Left lobe of liver (tissue), 2 donors: ENCODE measurements at regions not wholly inside any gene's neighbourhood (a gene's known extent, or its start where the extent isn't known, plus 50 kb on each side); places are given as distances from the start of the nearest gene placed in this dataset.
"Not testable (repeated sequence)": the region's sequence is repeated elsewhere in the genome, so short reads cannot be mapped to it uniquely, and the experiment has no call there.

ENCODE experiments used
- ATAC-seq: fragments of 200-7000 bp; cut with Tn5 transposase; one replicate; pipeline ENCODE4 v1.9.1; 2020; ENCODE audit warnings: mild to moderate bottlenecking, moderate library complexity
- DNase-seq: peaks from one replicate; pipeline ENCODE4 v3.0.0-alpha.2; 2020; ENCODE audit warnings: low spot score
- donor health status: DM: no; HTN: no; CAD: no; lungs with moderate emphysema.
- donor health status: DM: no; HTN: yes; CAD: no.

DNA sequence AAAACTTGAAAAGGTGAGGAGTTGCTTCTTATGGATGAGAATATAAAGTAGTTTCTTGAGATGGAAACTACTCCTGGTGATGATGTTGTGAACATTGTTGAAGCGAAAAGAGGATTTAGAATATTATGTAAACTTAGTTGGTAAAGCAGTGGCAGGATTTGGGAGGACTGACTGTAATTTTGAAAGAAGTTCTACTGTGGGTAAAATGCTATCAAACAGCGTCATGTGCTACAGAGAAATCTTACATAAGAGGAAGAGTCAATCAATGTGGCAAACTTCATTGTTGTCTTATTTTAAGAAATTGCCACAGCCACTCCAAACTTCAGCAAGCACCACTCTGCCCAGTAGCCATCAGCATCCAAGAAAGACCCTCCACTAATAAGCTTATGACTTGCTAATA, 112.9 kb upstream of the ZEB2 start:
- DNase-seq, result no peak
- no peak for ATAC-seq

DNA sequence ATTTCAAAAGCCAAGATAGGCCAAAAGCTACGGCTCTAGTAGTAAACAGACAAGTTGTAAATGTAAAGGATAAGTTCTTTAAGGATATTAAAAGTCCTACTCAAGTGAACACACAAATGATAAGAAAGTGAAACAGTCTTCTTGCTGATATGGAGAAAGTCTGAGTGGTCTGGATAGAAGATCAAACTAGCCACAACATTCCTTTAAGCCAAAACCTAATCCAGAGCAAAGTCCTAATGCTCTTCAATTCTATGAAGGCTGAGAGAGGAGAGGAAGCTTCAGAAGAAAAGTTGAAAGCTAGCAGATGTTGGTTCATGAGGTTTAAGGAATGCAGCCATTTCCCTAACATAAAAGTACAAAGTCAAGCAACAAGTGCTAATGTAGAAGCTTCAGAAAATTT, 111.7 kb upstream of the ZEB2 start:
- no peak for DNase-seq
- ATAC-seq, result no peak

DNA sequence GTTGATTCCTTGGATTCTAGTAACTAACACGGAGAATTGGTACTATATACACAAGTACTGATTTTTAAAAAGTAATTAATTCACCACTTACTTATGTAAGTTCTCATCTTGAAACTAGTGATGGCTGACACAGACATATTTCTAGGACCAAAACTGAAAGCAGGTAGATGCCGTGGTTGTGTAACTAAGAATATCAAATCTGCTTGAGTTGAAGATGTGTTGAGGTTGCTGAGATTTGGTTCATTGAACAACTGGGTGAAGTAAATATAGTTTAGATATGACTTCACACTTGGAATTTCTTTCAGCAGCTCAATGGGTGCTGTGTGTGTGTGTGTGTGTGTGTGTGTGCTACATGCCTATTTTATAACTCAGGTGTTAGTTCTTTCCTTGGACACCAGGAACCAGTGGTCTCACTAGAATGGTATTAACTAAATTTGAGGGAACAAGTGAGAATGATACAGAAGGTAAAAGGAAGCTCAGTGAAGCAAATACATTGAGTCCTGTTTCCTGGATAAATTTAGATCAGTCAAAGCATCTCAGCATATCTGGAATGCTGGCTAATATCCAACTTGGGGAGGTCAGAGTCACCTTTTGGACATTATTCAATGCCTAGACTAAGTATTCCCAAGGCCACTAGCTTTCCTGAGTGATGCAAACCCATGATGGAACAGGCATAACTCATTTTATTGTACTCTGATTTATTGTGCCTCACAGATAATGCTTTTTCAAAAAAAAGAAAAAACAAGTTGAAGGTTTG, 110.7 kb upstream of the ZEB2 start:
- DNase-seq (no peak), ATAC-seq (no peak)

DNA sequence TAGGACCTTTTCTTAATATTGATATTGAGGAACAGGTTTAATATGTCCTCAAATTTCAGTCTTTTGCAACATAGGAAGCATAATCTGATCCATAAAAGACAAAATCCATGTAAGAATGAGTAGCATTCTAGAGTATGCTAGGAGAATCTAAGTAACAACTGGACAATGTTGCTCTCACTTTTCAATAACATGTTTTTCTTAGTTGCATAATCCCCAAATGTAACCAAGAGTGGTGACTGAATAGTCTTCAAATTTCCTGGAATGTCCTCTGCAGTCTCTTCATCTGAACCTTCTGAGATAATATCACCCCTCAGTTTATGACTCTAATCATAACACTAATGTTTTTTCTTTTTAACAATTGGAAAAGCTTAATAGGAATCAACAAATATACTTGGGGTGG, 110.0 kb upstream of the ZEB2 start:
- ATAC-seq, result no peak

DNA sequence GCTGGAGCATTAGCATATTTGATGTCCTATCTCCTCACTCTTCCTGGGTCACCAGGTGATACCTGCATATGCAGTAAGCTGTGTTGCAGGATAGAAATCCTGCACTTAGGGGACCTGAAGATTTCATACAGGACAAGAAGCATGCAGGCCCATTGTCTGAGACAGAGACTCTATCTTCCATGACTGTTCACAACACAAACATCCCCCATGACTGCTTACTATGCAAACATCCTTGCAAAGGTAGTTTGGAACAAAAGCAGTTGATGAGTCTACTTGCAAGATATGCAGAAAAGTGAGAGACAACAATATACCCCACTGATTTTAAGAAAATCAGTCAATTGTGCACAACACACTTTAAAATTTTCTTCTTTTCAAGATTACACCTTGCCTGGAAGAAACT, 108.6 kb upstream of the ZEB2 start:
- DNase-seq (no peak), ATAC-seq (no peak)

More for the DNA sequence above, 110.0 kb upstream of the ZEB2 start:
- DNase-seq, result no peak

DNA sequence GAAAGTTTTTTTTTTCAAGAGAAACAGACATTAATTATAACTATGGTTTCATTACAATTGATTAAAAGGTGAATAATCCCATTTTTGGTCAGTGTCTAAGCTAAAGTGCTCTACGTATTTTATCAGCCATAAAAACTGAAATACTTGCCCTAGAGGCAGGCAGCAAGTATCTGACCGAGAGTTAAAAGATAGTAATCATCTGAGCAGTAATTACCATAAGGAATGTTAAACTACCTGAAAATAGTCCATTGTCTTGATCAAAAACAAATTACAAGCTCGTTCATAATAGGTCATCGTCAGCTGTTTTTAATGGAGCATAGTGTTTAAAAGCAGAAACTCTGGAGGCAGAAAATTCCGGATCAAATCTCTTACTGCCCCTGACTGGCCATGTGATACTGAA, 105.7 kb upstream of the ZEB2 start:
- DNase-seq (no peak), ATAC-seq (no peak)

DNA sequence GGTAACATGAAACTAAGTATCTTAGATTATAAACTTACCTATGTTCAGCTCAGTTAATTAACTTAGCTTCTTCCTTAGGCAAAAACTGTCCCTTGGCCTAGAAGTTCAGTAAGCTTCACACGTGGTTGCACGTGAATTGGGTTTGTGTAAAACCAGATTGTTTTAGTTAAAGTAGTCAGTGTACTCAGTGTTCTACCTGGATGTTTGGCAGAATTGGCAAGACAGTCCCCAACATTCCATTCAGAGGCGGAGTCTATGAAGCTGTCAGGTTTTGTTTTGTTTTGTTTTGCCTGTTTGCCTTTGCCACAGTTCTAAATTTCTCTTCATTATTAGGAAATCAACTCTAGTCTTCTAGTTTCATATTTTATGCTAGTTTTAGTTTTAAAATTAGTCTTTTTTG, 105.3 kb upstream of the ZEB2 start:
- DNase-seq, result no peak
- ATAC-seq, result no peak

DNA sequence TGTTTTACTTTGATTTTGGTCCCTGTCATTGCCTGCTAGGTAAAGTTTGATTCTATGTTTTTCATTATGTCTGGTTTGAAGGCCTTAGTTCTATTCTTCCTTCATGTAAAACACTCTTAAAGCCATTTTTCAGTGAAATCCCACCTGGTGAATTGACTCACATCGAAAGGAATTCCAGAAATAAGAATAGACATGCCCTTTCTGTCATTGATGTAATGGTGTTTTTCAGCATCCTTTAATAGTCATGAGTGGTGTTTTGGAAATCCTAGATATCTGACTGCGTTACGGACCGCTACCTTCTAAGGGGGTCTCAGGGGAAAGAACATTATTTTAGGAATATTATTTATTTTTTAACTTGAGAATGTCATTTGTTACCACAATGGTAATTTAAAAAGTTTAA, 104.5 kb upstream of the ZEB2 start:
- no peak for DNase-seq

DNA sequence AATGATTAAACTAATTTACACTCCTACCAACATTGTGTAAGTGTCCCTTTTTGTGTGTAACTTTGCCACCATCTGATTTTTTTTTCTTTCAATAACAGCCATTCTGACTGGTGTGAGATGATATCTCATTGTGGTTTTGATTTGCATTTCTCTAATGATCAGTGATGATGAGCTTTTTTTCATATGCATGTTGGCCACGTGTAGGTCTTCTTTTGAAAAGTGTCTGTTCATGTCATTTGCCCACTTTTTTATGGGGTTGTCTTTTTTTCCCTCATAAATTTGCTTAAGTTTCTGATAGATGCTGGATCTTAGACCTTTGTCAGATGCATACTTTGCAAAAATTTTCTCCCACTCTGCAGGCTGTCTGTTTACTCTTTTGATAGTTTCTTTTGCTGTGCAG, 102.5 kb upstream of the ZEB2 start:
- not testable (repeated sequence) for ATAC-seq, DNase-seq

More for the DNA sequence above, 104.5 kb upstream of the ZEB2 start:
- no peak for ATAC-seq

DNA sequence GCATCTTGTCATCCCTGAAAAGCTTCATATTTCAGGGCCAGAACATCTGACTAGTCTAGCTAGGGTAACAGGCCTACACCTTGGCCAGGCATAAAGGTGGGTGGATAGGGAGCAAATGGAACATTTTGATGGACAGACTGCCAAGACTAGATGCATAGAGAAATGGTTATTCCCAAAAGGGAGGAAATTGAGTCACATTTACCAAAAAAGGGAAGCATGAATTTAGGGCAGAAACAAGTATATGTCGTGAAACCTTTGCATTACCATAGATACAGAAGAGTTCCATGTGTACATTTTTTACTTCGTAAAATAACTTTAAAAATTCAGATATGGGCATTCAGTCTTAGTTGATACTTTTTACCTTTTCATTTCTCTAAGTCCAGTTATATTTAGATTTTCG, 101.3 kb upstream of the ZEB2 start:
- DNase-seq (no peak), ATAC-seq (no peak)

DNA sequence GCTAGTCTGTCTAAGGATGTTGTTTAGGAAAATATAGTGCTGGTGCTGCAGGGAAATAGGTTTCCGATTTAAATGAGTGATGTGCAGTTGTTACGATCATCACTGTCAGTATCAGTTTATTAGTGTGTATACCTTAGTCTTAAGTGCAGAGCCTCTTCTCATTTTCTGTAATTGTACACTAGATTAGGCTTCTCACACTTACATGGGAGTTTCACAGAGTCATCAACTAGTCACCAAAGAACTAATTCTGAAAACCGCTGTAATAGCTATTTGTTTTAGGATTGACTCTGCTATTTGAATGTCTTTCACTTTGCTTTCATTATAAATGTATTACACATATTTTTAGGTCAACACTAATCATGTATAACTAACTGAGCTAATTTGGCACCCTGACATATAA, 99.8 kb upstream of the ZEB2 start:
- no peak for DNase-seq
- no peak for ATAC-seq

DNA sequence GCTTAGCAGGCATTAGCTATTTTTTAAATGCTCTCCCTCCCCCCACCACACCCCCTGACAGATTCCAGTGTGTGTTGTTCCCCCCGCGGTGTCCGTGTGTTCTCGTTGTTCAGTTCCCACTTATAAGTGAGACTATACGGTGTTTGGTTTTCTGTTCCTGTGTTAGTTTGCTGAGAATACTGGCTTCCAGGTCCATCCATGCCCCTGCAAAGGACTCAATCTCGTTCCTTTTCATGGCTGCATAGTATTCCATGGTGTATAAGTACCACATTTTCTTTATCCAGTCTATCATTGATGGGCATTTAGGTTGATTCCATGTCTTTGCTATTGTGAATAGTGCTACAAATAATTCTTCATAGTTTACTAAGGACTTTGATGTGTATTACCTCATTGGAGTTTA, 97.3 kb upstream of the ZEB2 start:
- not testable (repeated sequence) for DNase-seq, ATAC-seq

DNA sequence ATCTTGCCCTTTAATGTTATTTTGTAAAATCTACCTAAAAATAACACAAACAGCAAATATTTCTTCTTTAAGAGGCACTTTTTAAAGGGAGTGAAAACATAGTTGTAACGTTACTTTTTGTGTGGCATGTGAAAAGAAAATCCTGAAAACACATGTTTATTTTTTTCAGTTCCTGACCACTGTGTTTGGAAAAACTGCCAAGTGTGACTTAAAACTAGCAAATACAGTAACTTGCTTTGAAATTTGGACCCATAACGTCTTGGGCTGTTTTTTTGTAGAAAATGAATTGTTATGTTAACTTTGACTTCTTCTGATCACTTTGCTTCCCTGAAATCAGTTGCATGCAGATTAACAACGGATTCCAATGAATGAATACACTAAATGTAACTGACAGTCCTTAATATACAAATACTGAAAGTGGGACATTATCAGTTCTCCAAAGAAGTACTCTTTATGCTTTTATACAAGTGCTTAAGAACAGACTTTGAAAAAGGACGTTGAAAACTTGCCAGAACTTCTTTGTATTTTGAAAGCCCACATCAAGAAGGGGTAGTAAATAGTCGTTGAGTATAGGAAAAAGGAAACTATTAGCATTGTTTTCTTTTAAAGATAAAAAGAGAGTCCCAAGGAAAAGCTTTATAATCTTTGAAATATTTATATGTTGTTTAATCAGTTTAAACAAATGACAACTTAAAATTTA, 96.1 kb upstream of the ZEB2 start:
- no peak for ATAC-seq
- no peak for DNase-seq

DNA sequence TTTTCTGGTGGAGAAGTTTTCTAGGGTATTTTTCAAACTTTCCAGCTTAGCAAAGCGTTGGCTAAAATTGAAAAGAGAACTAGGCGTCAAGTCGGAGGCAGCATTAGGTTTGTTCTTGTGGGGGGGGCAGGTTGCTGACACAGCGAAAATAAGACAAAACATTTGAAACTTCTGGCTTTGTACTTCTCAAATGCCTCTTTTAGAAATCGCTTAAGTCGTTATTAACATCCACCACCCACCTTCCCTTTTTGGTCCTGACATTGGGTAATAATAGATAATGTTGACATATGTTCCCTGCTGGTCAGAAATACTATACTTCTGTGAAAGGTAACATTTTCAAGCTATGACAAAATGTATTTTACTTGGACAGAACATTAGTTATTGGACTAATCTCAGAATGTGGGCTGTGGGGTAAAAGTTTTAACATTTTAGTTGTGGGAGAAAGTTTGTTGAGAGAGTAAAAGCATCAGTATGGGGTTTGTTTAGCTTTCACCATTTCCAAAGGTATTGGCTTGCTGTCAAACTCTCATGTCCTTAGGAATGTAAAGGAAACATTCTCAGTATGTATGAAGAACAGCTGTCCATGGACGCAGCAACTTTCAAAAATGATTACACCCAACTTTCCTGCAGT, 88.1 kb upstream of the ZEB2 start:
- DNase-seq, result no peak

DNA sequence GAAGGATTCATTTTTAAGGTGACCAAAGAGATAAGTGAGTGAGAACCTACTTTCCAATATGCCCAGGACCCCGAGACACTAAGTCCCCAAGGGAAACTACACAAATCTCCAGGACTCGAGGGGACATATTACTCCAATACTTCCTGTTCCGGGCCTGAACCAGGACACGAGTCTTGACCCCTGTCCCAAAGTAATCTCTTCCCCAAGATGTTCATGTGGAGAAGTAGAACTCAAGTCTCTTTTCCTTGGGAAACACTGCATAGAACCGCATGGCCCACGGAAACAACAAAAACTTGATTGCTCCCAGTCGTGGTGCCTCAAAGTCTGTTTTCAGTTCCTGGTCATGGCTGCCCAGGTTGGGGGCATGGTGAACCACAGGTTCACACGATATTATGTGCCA, 87.2 kb upstream of the ZEB2 start:
- ATAC-seq, result no peak
- DNase-seq, result no peak

More for the DNA sequence above, 88.1 kb upstream of the ZEB2 start:
- ATAC-seq, result no peak

DNA sequence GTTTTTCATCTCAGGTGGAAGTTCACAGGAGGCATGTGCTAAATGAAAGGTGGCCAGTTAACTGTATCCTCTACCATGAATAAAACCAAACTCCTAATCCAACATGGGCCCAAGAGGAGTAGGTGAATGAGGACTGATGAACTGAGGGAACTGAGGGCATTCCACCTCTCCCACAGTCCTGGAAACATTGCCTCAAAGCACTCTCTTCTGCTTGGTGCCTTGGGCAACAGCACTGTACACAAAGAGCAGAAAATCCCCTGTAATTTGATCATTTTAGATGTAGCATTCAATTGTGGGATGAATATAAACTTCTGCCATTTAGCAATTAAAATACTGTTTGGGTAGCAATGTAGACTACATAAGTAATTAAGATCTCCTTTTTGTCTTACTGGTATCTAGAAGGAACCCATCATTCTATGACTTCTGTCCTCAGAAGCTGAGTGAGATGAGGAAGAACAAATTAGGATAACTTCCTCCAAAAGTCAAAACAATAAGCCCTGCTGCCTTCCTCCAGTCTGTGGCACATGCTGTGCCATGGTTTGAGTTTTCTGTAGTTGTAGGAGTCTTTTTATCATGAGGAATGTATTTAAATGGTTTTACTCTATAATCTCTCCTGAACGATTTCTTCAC, 86.7 kb upstream of the ZEB2 start:
- DNase-seq, result no peak
- no peak for ATAC-seq

DNA sequence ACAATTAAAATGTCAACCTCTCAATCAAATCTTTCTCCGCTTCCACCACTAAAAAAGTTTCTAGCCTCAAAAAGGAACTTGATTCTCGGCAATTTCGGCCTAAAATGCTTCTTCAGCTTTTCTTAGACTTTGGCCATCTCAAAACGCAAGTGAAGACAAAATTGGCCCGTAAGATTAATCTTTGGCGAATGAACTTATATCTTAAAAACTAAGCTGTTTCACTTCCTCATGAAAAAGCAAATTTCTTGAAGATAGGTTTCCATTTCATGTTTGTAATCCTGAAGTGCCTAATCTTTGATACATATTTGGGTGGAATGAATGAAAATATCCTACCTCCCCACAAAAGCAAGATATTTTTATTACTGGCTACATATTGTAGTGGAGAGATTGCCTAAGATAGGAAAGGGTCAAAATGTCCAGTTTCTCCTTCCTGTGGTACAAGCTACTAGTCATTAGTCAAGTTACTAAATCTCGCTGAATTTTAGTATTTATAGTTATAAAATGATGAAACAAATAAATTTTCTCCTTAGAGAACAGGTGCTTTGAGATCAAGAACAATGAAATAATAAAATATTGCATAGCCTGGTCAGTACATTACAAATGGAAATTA, 85.4 kb upstream of the ZEB2 start:
- no peak for DNase-seq
- no peak for ATAC-seq

DNA sequence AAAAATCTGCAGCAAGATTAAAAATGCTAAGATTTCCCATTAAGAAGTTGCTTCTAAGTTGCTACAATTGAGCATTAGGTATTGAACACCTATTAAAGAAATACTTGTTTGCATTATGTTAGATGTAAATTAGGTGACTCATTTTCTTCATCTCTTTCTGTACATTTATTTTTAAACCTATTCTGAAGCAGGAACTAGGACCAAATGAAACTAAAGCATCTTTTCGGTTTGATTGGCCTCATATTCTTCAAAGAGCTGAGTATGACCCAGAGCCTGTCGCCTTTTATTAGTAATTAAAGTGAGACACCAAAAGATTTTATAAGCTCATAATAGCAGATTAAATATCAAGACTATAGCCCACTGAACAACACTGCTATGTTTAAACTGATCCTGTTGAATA, 83.4 kb upstream of the ZEB2 start:
- DNase-seq (no peak), ATAC-seq (no peak)

DNA sequence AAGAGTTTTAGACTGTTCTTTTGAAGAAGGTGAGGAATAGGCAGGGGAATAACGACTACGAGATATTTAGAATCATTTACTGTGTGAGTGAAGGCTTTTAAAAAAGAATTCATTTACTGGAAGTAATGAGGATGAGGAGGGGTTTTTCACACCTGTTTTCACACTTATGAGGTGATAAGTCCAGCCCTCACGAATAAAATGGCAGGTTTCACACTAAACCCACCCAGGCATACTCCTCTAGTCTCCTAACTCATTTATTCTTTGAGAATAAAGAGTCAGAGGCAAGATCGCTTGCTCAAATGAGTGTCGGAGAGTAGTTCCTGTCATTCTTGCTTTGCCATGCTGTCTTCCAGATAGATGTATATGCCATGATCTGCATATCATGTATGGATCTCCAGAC, 79.0 kb upstream of the ZEB2 start:
- no peak for ATAC-seq

DNA sequence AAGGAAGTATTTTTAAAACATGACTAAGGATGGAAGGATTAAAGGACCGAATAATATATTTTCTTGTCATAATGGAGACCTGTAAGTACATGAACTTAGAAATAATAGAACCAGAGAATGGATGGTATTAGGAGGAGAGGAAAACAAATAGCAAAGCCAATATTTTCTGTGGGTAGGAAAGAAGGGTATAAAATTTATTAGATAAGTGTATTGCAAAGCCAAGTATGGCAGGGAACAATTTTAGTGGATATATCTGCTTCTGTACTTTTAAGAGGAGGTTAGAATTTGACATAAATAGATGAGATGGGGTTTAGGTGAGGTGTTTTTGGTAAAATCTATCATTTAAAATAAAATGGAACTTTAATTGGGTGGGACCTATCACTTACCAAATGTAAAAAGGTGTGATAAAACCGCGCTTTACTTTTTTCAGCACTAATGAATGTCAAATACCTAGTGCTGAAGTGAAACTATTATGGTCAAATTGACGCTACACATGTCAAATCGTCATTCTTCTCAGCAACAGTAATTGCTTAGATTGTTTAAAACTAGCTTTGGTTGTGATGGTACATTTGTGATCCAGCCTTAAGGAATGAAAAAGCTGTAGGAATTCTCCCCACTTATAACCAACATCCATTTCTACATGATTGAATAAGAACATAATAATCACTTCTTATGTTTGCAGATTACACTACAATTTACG, 78.1 kb upstream of the ZEB2 start:
- no peak for ATAC-seq

More for the DNA sequence above, 79.0 kb upstream of the ZEB2 start:
- no peak for DNase-seq

DNA sequence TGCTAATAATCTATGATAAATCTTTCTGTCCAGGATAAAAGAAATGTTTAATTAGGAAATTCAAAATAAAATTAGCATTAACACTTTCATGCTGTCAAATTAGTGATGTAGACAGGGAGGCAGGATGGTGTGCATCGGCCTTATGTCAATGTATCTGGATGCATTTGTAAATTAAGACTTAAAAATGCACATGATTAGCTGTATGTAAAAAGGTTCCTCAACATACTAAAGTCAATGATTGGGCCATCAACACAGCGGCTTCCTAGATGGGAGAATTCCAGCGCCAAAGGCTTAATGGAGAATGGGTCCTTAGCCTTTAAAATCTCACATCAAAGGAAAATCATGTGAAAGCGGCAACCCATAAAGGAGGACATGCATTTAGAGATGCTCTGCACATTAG, 77.5 kb upstream of the ZEB2 start:
- no peak for ATAC-seq
- DNase-seq, result no peak

More for the DNA sequence above, 78.1 kb upstream of the ZEB2 start:
- no peak for DNase-seq
